ENCODE measurements at regions not wholly inside any gene's neighbourhood (a gene's known extent, or its start where the extent isn't known, plus 50 kb on each side); places are given as distances from the start of the nearest gene placed in this dataset.

GRCh38 chr5:6011199-6011598 lies 367.1 kb downstream of the MED10 start:
- TF ChIP-seq EZH2 (IDR thresholded peaks at IDR 0.05; ENCODE audit: insufficient read depth, poor library complexity, severe bottlenecking) (no peak), EZH2phosphoT487 (IDR thresholded peaks at IDR 0.05; ENCODE audit: insufficient read depth, low read depth) (no peak)

Data from GM23248 (cell line).